ENCODE measurements at regions not wholly inside any gene's neighbourhood (a gene's known extent, or its start where the extent isn't known, plus 50 kb on each side); places are given as distances from the start of the nearest gene placed in this dataset.

- H3K9me3 ChIP-seq, result peaks cover 7% of the 10 kb centered on the region; the same call in 1 of the 2 replicates
- ChIA-PET POLR2A (no interaction called here), CTCF (interaction anchor here (0.6 kb wide), 1 partner anchor 61 kb away, joined by 3 read pairs; no protein-coding TSS in a partner anchor)
- H3K36me3 Mint-ChIP-seq (ENCODE audit: insufficient read depth, unreplicated experiment), result no peaks in the 10 kb centered on the region
- BruUV-seq (replicated peaks), result no TSS peak
- intact Hi-C loops (cut with micrococcal nuclease; ENCODE audit: unreplicated experiment), result no loop called here
- TF ChIP-seq CTCF (IDR thresholded peaks at IDR 0.05; ENCODE audit: insufficient read depth in 1 of 2, low read depth in 1 of 2, low read length in 1 of 2, severe bottlenecking in 1 of 2, unreplicated experiment in 1 of 2), result no peak
- no peaks in the 10 kb centered on the region for H3K4me1 ChIP-seq
- no peak for DNase-seq
- H3K27me3 Mint-ChIP-seq (ENCODE audit: insufficient read depth, unreplicated experiment), result no peaks in the 10 kb centered on the region
- H3K4me3 Mint-ChIP-seq (ENCODE audit: unreplicated experiment), result no peak overlapping the region
- no peak overlapping the region for H3K4me3 ChIP-seq (ENCODE audit: low read depth, low read length)
- no peaks in the 10 kb centered on the region for H3K4me1 Mint-ChIP-seq (ENCODE audit: low read depth, unreplicated experiment)
- no peaks in the 10 kb centered on the region for H3K9me3 Mint-ChIP-seq (ENCODE audit: unreplicated experiment)
- no peaks in the 10 kb centered on the region for H3K27me3 ChIP-seq (replicated peaks; ENCODE audit: control insufficient read depth, insufficient read depth, low read length)
- no peaks in the 10 kb centered on the region for H3K36me3 ChIP-seq (ENCODE audit: control insufficient read depth, insufficient read depth, low read length)
- no peak overlapping the region for H3K27ac Mint-ChIP-seq (ENCODE audit: unreplicated experiment)
Observed at GRCh38 chr15:39511916-39512260, 69.0 kb upstream of the THBS1 start.

GRCh38 chr15:39512643-39513042 is 68.2 kb upstream of the THBS1 start:
- no TSS peak for BruUV-seq (replicated peaks)
- H3K9me3 ChIP-seq, result peaks cover 7% of the 10 kb centered on the region; the same call in 1 of the 2 replicates
- Mint-ChIP-seq H3K4me3 (ENCODE audit: unreplicated experiment) (no peak overlapping the region), H3K9me3 (ENCODE audit: unreplicated experiment) (no peaks in the 10 kb centered on the region), H3K27me3 (ENCODE audit: insufficient read depth, unreplicated experiment) (no peaks in the 10 kb centered on the region), H3K4me1 (ENCODE audit: low read depth, unreplicated experiment) (no peaks in the 10 kb centered on the region), H3K27ac (ENCODE audit: unreplicated experiment) (no peak overlapping the region), H3K36me3 (ENCODE audit: insufficient read depth, unreplicated experiment) (no peaks in the 10 kb centered on the region)
- intact Hi-C loops (cut with micrococcal nuclease; ENCODE audit: unreplicated experiment), result no loop called here
- ChIA-PET POLR2A (no interaction called here), CTCF (no interaction called here)
- no peaks in the 10 kb centered on the region for H3K27me3 ChIP-seq (replicated peaks; ENCODE audit: control insufficient read depth, insufficient read depth, low read length)
- TF ChIP-seq CTCF (IDR thresholded peaks at IDR 0.05; ENCODE audit: insufficient read depth in 1 of 2, low read depth in 1 of 2, low read length in 1 of 2, severe bottlenecking in 1 of 2, unreplicated experiment in 1 of 2), result no peak
- DNase-seq, result no peak
- no peaks in the 10 kb centered on the region for H3K36me3 ChIP-seq (ENCODE audit: control insufficient read depth, insufficient read depth, low read length)
- no peaks in the 10 kb centered on the region for H3K4me1 ChIP-seq
- no peak overlapping the region for H3K4me3 ChIP-seq (ENCODE audit: low read depth, low read length)

- no peaks in the 10 kb centered on the region for H3K4me1 Mint-ChIP-seq (ENCODE audit: low read depth, unreplicated experiment)
- intact Hi-C loops (cut with micrococcal nuclease; ENCODE audit: unreplicated experiment), result no loop called here
- Histone ChIP-seq H3K36me3 (ENCODE audit: control insufficient read depth, insufficient read depth, low read length) (no peaks in the 10 kb centered on the region), H3K27me3 (replicated peaks; ENCODE audit: control insufficient read depth, insufficient read depth, low read length) (no peaks in the 10 kb centered on the region), H3K4me1 (no peaks in the 10 kb centered on the region), H3K9me3 (peaks cover 7% of the 10 kb centered on the region; the same call in 1 of the 2 replicates), H3K4me3 (ENCODE audit: low read depth, low read length) (no peak overlapping the region)
- POLR2A ChIA-PET, result no interaction called here
- no peak for TF ChIP-seq CTCF (IDR thresholded peaks at IDR 0.05; ENCODE audit: insufficient read depth in 1 of 2, low read depth in 1 of 2, low read length in 1 of 2, severe bottlenecking in 1 of 2, unreplicated experiment in 1 of 2)
- no peak overlapping the region for H3K27ac Mint-ChIP-seq (ENCODE audit: unreplicated experiment)
- H3K9me3 Mint-ChIP-seq (ENCODE audit: unreplicated experiment), result no peaks in the 10 kb centered on the region
- H3K4me3 Mint-ChIP-seq (ENCODE audit: unreplicated experiment), result no peak overlapping the region
- no peaks in the 10 kb centered on the region for H3K27me3 Mint-ChIP-seq (ENCODE audit: insufficient read depth, unreplicated experiment)
- no peak for DNase-seq
- CTCF ChIA-PET, result no interaction called here
- H3K36me3 Mint-ChIP-seq (ENCODE audit: insufficient read depth, unreplicated experiment), result no peaks in the 10 kb centered on the region
- BruUV-seq (replicated peaks), result no TSS peak
Observed at GRCh38 chr15:39513936-39514335, 66.9 kb upstream of the THBS1 start.

Data from Caco-2 (cell line).